GM06990 (cell line): ENCODE measurements at regions not wholly inside any gene's neighbourhood (a gene's known extent, or its start where the extent isn't known, plus 50 kb on each side); places are given as distances from the start of the nearest gene placed in this dataset.

Source experiments
- DNase-seq: peaks from one replicate; pipeline ENCODE4 v3.0.0-alpha.2; 2011; ENCODE audit not compliant: insufficient read length; ENCODE audit errors: extremely low read depth
- H3K27me3 ChIP-seq: replicated peaks from 2 replicates; pipeline ENCODE4 v1.6.0; 2011; ENCODE audit warnings: low read length; ENCODE audit not compliant: control insufficient read depth, insufficient read depth
- H3K36me3 ChIP-seq: 2 replicates; pipeline ENCODE4 v1.5.1; 2011; ENCODE audit warnings: low read length; ENCODE audit not compliant: control insufficient read depth, insufficient read depth
- H3K4me3 ChIP-seq: replicated peaks from 2 replicates; pipeline ENCODE4 v1.5.1; 2011; ENCODE audit warnings: low read depth, mild to moderate bottlenecking, control low read depth, low read length
- TF ChIP-seq, protein P1 (sequence below): IDR thresholded peaks from 2 replicates; pipeline ENCODE4 v1.5.1; 2011; ENCODE audit warnings: low read length, control low read depth, mild to moderate bottlenecking, inconsistent platforms; ENCODE audit not compliant: insufficient read depth, poor library complexity, severe bottlenecking

- H3K4me3 ChIP-seq: no peak overlapping the region
- DNase-seq: no peak
- TF ChIP-seq, protein P1, sequence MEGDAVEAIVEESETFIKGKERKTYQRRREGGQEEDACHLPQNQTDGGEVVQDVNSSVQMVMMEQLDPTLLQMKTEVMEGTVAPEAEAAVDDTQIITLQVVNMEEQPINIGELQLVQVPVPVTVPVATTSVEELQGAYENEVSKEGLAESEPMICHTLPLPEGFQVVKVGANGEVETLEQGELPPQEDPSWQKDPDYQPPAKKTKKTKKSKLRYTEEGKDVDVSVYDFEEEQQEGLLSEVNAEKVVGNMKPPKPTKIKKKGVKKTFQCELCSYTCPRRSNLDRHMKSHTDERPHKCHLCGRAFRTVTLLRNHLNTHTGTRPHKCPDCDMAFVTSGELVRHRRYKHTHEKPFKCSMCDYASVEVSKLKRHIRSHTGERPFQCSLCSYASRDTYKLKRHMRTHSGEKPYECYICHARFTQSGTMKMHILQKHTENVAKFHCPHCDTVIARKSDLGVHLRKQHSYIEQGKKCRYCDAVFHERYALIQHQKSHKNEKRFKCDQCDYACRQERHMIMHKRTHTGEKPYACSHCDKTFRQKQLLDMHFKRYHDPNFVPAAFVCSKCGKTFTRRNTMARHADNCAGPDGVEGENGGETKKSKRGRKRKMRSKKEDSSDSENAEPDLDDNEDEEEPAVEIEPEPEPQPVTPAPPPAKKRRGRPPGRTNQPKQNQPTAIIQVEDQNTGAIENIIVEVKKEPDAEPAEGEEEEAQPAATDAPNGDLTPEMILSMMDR: no peak
- no peaks in the 10 kb centered on the region for H3K27me3 ChIP-seq
- no peaks in the 10 kb centered on the region for H3K36me3 ChIP-seq
Observed at GRCh38 chr2:235383272-235383843, 110.5 kb upstream of the AGAP1 start.

- H3K27me3 ChIP-seq: no peaks in the 10 kb centered on the region
- H3K36me3 ChIP-seq: no peaks in the 10 kb centered on the region
- no peak overlapping the region for H3K4me3 ChIP-seq
- DNase-seq: no peak
- TF ChIP-seq, protein P1: no peak
Observed at GRCh38 chr2:235384624-235385023, 109.2 kb upstream of the AGAP1 start.

- Histone ChIP-seq H3K36me3 (no peaks in the 10 kb centered on the region), H3K4me3 (no peak overlapping the region), H3K27me3 (no peaks in the 10 kb centered on the region)
- TF ChIP-seq, protein P1: no peak
- DNase-seq: no peak
Observed at GRCh38 chr2:235389626-235390025, 104.2 kb upstream of the AGAP1 start.

GRCh38 chr2:235390108-235390815 is 103.6 kb upstream of the AGAP1 start:
- TF ChIP-seq, protein P1: no peak
- H3K27me3 ChIP-seq: no peaks in the 10 kb centered on the region
- DNase-seq: peak; percentile 44
- H3K36me3 ChIP-seq: no peaks in the 10 kb centered on the region
- no peak overlapping the region for H3K4me3 ChIP-seq

GRCh38 chr2:235390816-235391194 is 103.0 kb upstream of the AGAP1 start:
- Histone ChIP-seq H3K4me3 (no peak overlapping the region), H3K27me3 (no peaks in the 10 kb centered on the region), H3K36me3 (no peaks in the 10 kb centered on the region)
- TF ChIP-seq, protein P1: no peak
- DNase-seq: no peak
